Muscle of leg (tissue), 3 donors: ENCODE measurements at regions not wholly inside any gene's neighbourhood (a gene's known extent, or its start where the extent isn't known, plus 50 kb on each side); places are given as distances from the start of the nearest gene placed in this dataset.
A peak's percentile ranks its signal among the peaks of the same experiment; 100 is the strongest.

Source experiments
- DNase-seq: peaks from one replicate; pipeline ENCODE4 v3.0.0; 2013
- H3K27ac ChIP-seq: one replicate; pipeline ENCODE4 v1.5.1; 2013; ENCODE audit warnings: mild to moderate bottlenecking, low read length, control low read depth
- H3K27me3 ChIP-seq: one replicate; pipeline ENCODE4 v1.6.1; 2013; ENCODE audit warnings: low read length; ENCODE audit not compliant: control insufficient read depth, insufficient read depth
- H3K36me3 ChIP-seq: one replicate; pipeline ENCODE4 v1.6.1; 2013; ENCODE audit warnings: low read length; ENCODE audit not compliant: control insufficient read depth, insufficient read depth
- H3K4me1 ChIP-seq: one replicate; pipeline ENCODE4 v1.6.1; 2013; ENCODE audit warnings: low read length; ENCODE audit not compliant: control insufficient read depth, insufficient read depth
- H3K4me3 ChIP-seq: one replicate; pipeline ENCODE4 v1.5.1; 2013; ENCODE audit warnings: low read length, control low read depth
- H3K9me3 ChIP-seq: replicated peaks from 2 replicates; pipeline ENCODE4 v1.6.1; 2013; ENCODE audit warnings: low read depth, low read length; ENCODE audit not compliant: control insufficient read depth
- WGBS: methylation state at CpG from one replicate; pipeline ENCODE4 v1.1.5; 2013; ENCODE audit warnings: missing lambda C conversion rate; ENCODE audit not compliant: insufficient coverage; 5-methylcytosine and 5-hydroxymethylcytosine counted together

DNA sequence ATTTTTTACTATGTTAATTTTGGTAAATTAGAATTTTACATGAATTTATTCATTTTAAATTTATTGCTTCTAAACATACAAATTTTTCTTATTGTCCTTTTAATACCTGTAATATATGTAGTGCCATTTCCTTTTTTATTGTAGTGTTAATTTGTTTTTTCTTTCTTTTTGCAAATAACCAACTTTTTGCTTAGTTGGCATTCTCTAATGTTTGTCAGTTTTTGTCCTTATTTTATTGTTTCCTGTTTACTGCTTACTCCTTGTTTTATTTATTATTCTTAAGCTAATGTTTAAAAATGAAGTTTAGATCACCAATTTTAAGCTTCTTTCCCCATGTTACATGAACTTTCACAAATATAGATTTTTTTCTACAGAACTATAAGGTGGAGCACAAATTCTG, 516.6 kb downstream of the SLITRK1 start:
- H3K36me3 ChIP-seq, result no peaks in the 10 kb centered on the region
- H3K9me3 ChIP-seq, result peaks cover 3% of the 10 kb centered on the region
- no peaks in the 10 kb centered on the region for H3K27me3 ChIP-seq
- DNase-seq, result no peak
- no peaks in the 10 kb centered on the region for H3K4me1 ChIP-seq
- H3K4me3 ChIP-seq, result no peak overlapping the region
- H3K27ac ChIP-seq, result no peak overlapping the region

DNA sequence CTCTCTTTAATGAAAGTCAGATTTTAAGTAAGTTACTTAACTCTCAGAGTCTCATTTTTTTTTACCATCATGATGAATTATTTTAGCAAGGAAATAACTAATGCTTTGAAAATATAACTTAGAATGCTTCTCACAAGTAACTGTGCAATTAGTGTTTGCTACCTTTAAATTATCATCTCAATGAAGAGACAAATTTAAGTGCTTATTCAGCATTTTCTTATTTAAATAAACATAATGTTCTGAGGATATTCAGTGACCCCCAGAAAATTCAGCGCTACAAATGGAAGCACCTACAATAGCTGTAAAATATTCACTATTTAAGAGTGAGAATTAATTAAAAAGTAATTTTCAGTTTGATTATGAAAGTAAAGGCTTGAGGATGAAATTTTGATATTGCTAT, 527.2 kb downstream of the SLITRK1 start:
- Histone ChIP-seq H3K27me3 (no peaks in the 10 kb centered on the region), H3K4me1 (no peaks in the 10 kb centered on the region), H3K27ac (no peak overlapping the region), H3K36me3 (no peaks in the 10 kb centered on the region), H3K4me3 (no peak overlapping the region), H3K9me3 (no peaks in the 10 kb centered on the region)
- no CpG with 5 or more reads among the region's 1 CpG for WGBS
- DNase-seq, result no peak

DNA sequence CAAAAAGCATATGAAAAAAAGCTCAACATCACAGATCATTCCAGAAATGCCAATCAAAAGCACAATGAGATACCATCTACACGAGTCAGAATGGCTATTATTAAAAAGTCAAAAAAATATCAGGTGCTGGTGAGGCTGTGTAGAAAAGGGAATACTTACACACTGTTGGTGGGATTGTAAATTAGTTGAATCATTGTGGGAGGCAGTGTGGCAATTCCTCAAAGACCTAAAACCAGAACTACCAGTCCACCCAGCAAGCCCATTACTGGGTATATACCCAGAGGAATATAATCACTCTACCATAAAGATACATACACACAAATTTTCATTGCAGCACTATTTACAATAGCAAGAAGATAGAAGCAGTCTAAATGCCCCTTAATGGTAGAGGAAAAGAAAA, 529.9 kb downstream of the SLITRK1 start:
- no peaks in the 10 kb centered on the region for H3K4me1 ChIP-seq
- no peaks in the 10 kb centered on the region for H3K9me3 ChIP-seq
- DNase-seq, result no peak
- no peak overlapping the region for H3K27ac ChIP-seq
- H3K36me3 ChIP-seq, result no peaks in the 10 kb centered on the region
- H3K27me3 ChIP-seq, result no peaks in the 10 kb centered on the region
- WGBS, result no CpG with 5 or more reads among the region's 1 CpG
- H3K4me3 ChIP-seq, result no peak overlapping the region

- Histone ChIP-seq H3K4me1 (no peaks in the 10 kb centered on the region), H3K36me3 (no peaks in the 10 kb centered on the region), H3K9me3 (no peaks in the 10 kb centered on the region), H3K27me3 (no peaks in the 10 kb centered on the region), H3K4me3 (no peak overlapping the region), H3K27ac (no peak overlapping the region)
- DNase-seq, result no peak
- no CpG with 5 or more reads among the region's 2 CpGs for WGBS
Measured at GRCh38 chr13:83350569-83350968, 531.7 kb downstream of the SLITRK1 start.

DNA sequence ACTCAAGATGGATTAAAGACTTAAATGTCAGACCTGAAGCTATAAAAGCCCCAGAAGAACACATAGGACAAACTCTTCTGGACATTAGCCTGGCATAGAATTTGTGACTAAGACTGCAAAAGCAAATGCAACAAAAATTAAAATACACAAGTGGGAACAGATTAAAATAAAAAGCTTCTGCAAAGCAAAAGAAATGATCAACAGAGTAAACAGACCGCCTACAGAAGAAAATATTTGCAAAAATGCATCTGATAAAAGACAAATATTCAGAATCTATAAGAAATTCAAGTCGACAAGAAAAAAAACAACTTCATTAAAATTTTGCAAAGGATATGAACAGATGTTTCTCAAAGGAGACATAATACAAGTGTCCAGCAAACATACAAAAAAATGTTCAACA, 537.8 kb downstream of the SLITRK1 start:
- no CpG with 5 or more reads among the region's 2 CpGs for WGBS
- Histone ChIP-seq H3K27ac (no peak overlapping the region), H3K27me3 (no peaks in the 10 kb centered on the region), H3K9me3 (no peaks in the 10 kb centered on the region), H3K4me3 (no peak overlapping the region), H3K36me3 (no peaks in the 10 kb centered on the region), H3K4me1 (no peaks in the 10 kb centered on the region)
- DNase-seq, result no peak

DNA sequence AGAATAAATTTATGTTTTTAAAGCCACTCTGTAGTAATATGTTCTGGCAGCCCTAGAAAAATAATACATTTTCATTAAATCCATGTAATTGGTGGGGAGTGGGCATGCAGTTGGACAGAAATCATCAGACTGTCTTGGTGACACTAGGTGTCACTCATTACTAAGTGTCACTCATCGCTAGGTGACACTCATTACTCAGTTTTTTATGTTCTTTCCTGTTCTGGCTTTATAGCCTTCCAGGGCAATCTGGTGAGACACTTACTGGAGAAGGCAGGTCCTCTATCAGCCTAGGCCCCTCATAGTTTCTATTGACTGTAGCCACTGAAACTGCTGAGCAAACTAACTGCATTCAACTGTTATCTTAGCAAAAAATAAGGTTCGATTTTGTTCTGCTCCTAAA, 542.1 kb downstream of the SLITRK1 start:
- 75% methylated on average over 1 of the region's 2 CpGs for WGBS

DNA sequence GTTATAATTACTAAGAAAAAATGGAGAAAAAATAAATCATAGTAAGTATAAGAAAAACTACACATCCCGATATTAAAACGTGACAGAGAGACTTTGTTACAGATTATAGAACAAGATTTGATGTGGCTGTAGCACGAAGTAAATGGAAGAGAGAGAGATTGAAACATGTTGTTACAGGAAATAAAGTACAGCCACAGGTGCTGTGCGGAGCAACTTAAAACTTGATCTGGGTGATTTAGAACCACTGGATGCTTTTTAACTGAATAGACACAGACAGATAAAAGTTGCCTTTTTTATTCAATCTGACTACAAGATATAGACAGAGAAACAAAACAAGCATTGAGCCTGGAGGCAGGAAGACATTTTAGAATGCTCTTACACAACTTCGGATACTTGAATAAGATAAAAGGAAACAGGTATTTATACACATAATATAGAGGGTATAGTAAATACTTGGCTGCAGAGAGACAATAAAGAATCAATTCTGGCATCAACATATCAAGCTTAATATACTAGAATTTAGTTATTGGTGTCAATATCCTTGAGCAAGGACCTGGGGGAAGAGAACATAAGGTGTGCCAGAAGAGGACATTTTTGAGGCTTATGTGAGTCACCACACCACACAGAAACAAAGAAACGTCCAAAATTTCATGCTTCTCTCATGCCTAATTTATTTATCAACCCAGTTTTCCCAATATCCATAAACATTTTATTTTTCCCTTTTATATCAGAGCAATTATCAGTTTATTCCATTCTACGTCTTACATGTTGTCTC, 548.5 kb downstream of the SLITRK1 start:
- WGBS, result 73% methylated on average over 4 of the region's 7 CpGs
- H3K27me3 ChIP-seq, result no peaks in the 10 kb centered on the region
- H3K4me1 ChIP-seq, result no peaks in the 10 kb centered on the region
- DNase-seq, result no peak
- no peaks in the 10 kb centered on the region for H3K9me3 ChIP-seq
- no peak overlapping the region for H3K27ac ChIP-seq
- no peak overlapping the region for H3K4me3 ChIP-seq
- H3K36me3 ChIP-seq, result no peaks in the 10 kb centered on the region

More for the DNA sequence above, 542.1 kb downstream of the SLITRK1 start:
- Histone ChIP-seq H3K27ac (no peak overlapping the region), H3K36me3 (no peaks in the 10 kb centered on the region), H3K4me1 (no peaks in the 10 kb centered on the region), H3K4me3 (no peak overlapping the region), H3K9me3 (no peaks in the 10 kb centered on the region), H3K27me3 (no peaks in the 10 kb centered on the region)
- DNase-seq, result no peak

DNA sequence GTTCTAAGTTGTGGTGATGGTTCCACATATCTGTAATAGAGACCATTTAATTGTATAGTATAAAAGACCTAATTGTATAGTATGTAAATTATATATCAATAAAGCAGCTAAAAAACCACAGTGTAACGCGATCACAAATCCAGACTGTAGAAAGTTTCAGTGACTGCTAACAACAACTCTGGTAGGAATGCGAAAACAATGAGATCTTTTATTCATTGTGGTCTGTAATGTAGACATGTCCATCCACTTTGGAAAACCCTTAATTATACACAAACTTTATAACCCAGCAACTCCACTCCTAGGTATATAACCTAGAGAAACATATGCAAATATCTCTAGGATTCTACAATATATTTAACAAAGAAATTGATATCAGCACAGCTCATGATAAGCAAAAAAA, 549.5 kb downstream of the SLITRK1 start:
- H3K27me3 ChIP-seq, result no peaks in the 10 kb centered on the region
- H3K36me3 ChIP-seq, result no peaks in the 10 kb centered on the region
- WGBS, result no CpG with 5 or more reads among the region's 3 CpGs
- no peak overlapping the region for H3K4me3 ChIP-seq
- no peaks in the 10 kb centered on the region for H3K9me3 ChIP-seq
- no peak overlapping the region for H3K27ac ChIP-seq
- DNase-seq, result no peak
- no peaks in the 10 kb centered on the region for H3K4me1 ChIP-seq

DNA sequence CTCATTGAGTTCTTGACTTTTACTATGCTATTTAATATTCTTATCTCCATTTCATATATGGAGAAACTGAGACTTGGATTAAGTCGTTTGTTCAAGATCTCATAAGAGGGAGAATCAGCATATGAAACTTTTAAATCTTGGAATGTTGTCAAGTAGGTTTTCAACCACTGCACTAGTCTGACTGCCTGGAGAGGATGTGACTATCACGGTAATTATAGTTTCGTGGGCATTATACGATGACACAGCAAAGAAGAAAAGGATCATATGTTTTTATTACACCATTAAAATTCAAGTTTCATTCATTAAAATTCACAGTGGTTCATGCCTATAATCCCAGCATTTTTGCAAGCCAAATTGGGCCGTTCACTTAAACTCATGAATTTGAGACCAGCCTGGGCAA, 555.2 kb downstream of the SLITRK1 start:
- Histone ChIP-seq H3K4me3 (no peak overlapping the region), H3K36me3 (no peaks in the 10 kb centered on the region), H3K9me3 (no peaks in the 10 kb centered on the region), H3K27me3 (no peaks in the 10 kb centered on the region), H3K27ac (no peak overlapping the region), H3K4me1 (no peaks in the 10 kb centered on the region)
- WGBS, result no CpG with 5 or more reads among the region's 5 CpGs
- no peak for DNase-seq

GRCh38 chr13:83325125-83325853, 557.0 kb downstream of the SLITRK1 start:
- Histone ChIP-seq H3K27ac (no peak overlapping the region), H3K4me1 (no peaks in the 10 kb centered on the region), H3K4me3 (no peak overlapping the region), H3K36me3 (no peaks in the 10 kb centered on the region), H3K9me3 (no peaks in the 10 kb centered on the region), H3K27me3 (no peaks in the 10 kb centered on the region)
- WGBS, result no CpG with 5 or more reads among the region's 2 CpGs
- peak; percentile 18 for DNase-seq
